ENCODE measurements at regions not wholly inside any gene's neighbourhood (a gene's known extent, or its start where the extent isn't known, plus 50 kb on each side); places are given as distances from the start of the nearest gene placed in this dataset.

- TF ChIP-seq CTCF (IDR thresholded peaks at IDR 0.05) (no peak), POLR2AphosphoS5 (IDR thresholded peaks at IDR 0.05) (no peak), POLR2A (IDR thresholded peaks at IDR 0.05) (no peak), EP300 (IDR thresholded peaks at IDR 0.05) (no peak)
These were observed 358.0 kb downstream of the DAD1 start for GRCh38 chr14:22231018-22231417.

All from upper lobe of left lung (tissue), 4 donors.